DOHH2 (cell line): ENCODE measurements at regions not wholly inside any gene's neighbourhood (a gene's known extent, or its start where the extent isn't known, plus 50 kb on each side); places are given as distances from the start of the nearest gene placed in this dataset.

Source experiments
- EZH2phosphoT487 ChIP-seq: fragments of 200-600 bp; sonication (generic); IDR thresholded peaks from 2 replicates; pipeline ENCODE4 v1.6.1; 2017; ENCODE audit warnings: borderline replicate concordance, mild to moderate bottlenecking, antibody characterized with exemption, low read length, moderate library complexity, mixed read lengths
- TF ChIP-seq, protein P1 (sequence below): fragments of 200-600 bp; sonication (generic); IDR thresholded peaks from one replicate; pipeline ENCODE4 v1.5.1; 2014; ENCODE audit warnings: antibody characterized with exemption, mild to moderate bottlenecking, low read depth, low read length; ENCODE audit not compliant: poor library complexity, severe bottlenecking

GRCh38 chr2:188798159-188798558, 176.0 kb upstream of the COL3A1 start:
- no peak for TF ChIP-seq EZH2phosphoT487
- TF ChIP-seq, protein P1, sequence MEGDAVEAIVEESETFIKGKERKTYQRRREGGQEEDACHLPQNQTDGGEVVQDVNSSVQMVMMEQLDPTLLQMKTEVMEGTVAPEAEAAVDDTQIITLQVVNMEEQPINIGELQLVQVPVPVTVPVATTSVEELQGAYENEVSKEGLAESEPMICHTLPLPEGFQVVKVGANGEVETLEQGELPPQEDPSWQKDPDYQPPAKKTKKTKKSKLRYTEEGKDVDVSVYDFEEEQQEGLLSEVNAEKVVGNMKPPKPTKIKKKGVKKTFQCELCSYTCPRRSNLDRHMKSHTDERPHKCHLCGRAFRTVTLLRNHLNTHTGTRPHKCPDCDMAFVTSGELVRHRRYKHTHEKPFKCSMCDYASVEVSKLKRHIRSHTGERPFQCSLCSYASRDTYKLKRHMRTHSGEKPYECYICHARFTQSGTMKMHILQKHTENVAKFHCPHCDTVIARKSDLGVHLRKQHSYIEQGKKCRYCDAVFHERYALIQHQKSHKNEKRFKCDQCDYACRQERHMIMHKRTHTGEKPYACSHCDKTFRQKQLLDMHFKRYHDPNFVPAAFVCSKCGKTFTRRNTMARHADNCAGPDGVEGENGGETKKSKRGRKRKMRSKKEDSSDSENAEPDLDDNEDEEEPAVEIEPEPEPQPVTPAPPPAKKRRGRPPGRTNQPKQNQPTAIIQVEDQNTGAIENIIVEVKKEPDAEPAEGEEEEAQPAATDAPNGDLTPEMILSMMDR = no peak
